ENCODE measurements at regions not wholly inside any gene's neighbourhood (a gene's known extent, or its start where the extent isn't known, plus 50 kb on each side); places are given as distances from the start of the nearest gene placed in this dataset.

- no peak for TF ChIP-seq JUND (IDR thresholded peaks at IDR 0.05)
- no peak for TF ChIP-seq CTCF (IDR thresholded peaks at IDR 0.05; ENCODE audit: low read depth, low read length, missing input control)
- TF ChIP-seq YY1 (IDR thresholded peaks at IDR 0.05) = no peak
- TF ChIP-seq TAF1 (conservative IDR thresholded peaks at IDR 0.05) = no peak
- no peak for TF ChIP-seq HNF4G (IDR thresholded peaks at IDR 0.05)
- no peak for TF ChIP-seq ZBTB33 (IDR thresholded peaks at IDR 0.05)
- no peak for TF ChIP-seq HNF4A (conservative IDR thresholded peaks at IDR 0.05)
- no peak for TF ChIP-seq RXRA (IDR thresholded peaks at IDR 0.05)
- no peak for TF ChIP-seq REST (IDR thresholded peaks at IDR 0.05)
- TF ChIP-seq RAD21 (IDR thresholded peaks at IDR 0.05) = no peak
- no peak for TF ChIP-seq FOXA2 (IDR thresholded peaks at IDR 0.05)
- no peak for TF ChIP-seq MAX (IDR thresholded peaks at IDR 0.05)
- no peak for TF ChIP-seq GABPA (IDR thresholded peaks at IDR 0.05 in 1 of 2, conservative IDR thresholded peaks at IDR 0.05 in 1 of 2)
Observed at GRCh38 chr5:124034083-124034700, 522.2 kb downstream of the CSNK1G3 start.
